ENCODE measurements at regions not wholly inside any gene's neighbourhood (a gene's known extent, or its start where the extent isn't known, plus 50 kb on each side); places are given as distances from the start of the nearest gene placed in this dataset.

GRCh38 chr10:5288359-5288758 is 76.4 kb upstream of the UCN3 start:
- TF ChIP-seq, protein P1, sequence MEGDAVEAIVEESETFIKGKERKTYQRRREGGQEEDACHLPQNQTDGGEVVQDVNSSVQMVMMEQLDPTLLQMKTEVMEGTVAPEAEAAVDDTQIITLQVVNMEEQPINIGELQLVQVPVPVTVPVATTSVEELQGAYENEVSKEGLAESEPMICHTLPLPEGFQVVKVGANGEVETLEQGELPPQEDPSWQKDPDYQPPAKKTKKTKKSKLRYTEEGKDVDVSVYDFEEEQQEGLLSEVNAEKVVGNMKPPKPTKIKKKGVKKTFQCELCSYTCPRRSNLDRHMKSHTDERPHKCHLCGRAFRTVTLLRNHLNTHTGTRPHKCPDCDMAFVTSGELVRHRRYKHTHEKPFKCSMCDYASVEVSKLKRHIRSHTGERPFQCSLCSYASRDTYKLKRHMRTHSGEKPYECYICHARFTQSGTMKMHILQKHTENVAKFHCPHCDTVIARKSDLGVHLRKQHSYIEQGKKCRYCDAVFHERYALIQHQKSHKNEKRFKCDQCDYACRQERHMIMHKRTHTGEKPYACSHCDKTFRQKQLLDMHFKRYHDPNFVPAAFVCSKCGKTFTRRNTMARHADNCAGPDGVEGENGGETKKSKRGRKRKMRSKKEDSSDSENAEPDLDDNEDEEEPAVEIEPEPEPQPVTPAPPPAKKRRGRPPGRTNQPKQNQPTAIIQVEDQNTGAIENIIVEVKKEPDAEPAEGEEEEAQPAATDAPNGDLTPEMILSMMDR (conservative IDR thresholded peaks at IDR 0.05 in 1 of 2, IDR thresholded peaks at IDR 0.05 in 1 of 2; ENCODE audit: low read depth in 1 of 2, low read length in 2 of 2): no peak
- no peak for TF ChIP-seq EZH2 (IDR thresholded peaks at IDR 0.05; ENCODE audit: low read length, missing control alignments)
